GM21423 (cell line): ENCODE measurements at regions not wholly inside any gene's neighbourhood (a gene's known extent, or its start where the extent isn't known, plus 50 kb on each side); places are given as distances from the start of the nearest gene placed in this dataset.

ENCODE experiments used
- ATAC-seq: cut with Tn5 transposase; IDR thresholded peaks from one replicate; pipeline ENCODE4 v1.9.1; 2021; ENCODE audit warnings: mild to moderate bottlenecking, moderate library complexity; ENCODE audit not compliant: unreplicated experiment

- ATAC-seq: no peak
Measured at GRCh38 chr9:81490605-81491331, 198.6 kb downstream of the TLE1 start.

GRCh38 chr9:81489046-81489445 lies 200.3 kb downstream of the TLE1 start:
- no peak for ATAC-seq

GRCh38 chr9:81480828-81481604 lies 208.3 kb downstream of the TLE1 start:
- no peak for ATAC-seq

- ATAC-seq: no peak
Measured at GRCh38 chr9:81479573-81479972, 209.8 kb downstream of the TLE1 start.

GRCh38 chr9:81477669-81478068 lies 211.7 kb downstream of the TLE1 start:
- no peak for ATAC-seq

GRCh38 chr9:81476813-81477490 lies 212.4 kb downstream of the TLE1 start:
- no peak for ATAC-seq

- ATAC-seq: no peak
Measured at GRCh38 chr9:81474792-81475191, 214.6 kb downstream of the TLE1 start.

- ATAC-seq: no peak
Measured at GRCh38 chr9:81474125-81474524, 215.2 kb downstream of the TLE1 start.

GRCh38 chr9:81473708-81474107 lies 215.6 kb downstream of the TLE1 start:
- no peak for ATAC-seq

- ATAC-seq: no peak
Measured at GRCh38 chr9:81473206-81473605, 216.1 kb downstream of the TLE1 start.

- no peak for ATAC-seq
Measured at GRCh38 chr9:81472701-81473100, 216.6 kb downstream of the TLE1 start.

- no peak for ATAC-seq
Measured at GRCh38 chr9:81470864-81471263, 218.5 kb downstream of the TLE1 start.

- ATAC-seq: no peak
Measured at GRCh38 chr9:81468084-81468595, 221.2 kb downstream of the TLE1 start.

GRCh38 chr9:81466981-81467380 lies 222.4 kb downstream of the TLE1 start:
- no peak for ATAC-seq

GRCh38 chr9:81465468-81466011 lies 223.8 kb downstream of the TLE1 start:
- no peak for ATAC-seq

- ATAC-seq: no peak
Measured at GRCh38 chr9:81462801-81463200, 226.5 kb downstream of the TLE1 start.

GRCh38 chr9:81461196-81461595 lies 228.2 kb downstream of the TLE1 start:
- no peak for ATAC-seq

- ATAC-seq: no peak
Measured at GRCh38 chr9:81460693-81461092, 228.7 kb downstream of the TLE1 start.

GRCh38 chr9:81459591-81459990 lies 229.8 kb downstream of the TLE1 start:
- no peak for ATAC-seq

GRCh38 chr9:81456431-81457006 lies 232.8 kb downstream of the TLE1 start:
- ATAC-seq: no peak
